A549 (cell line): ENCODE measurements at regions not wholly inside any gene's neighbourhood (a gene's known extent, or its start where the extent isn't known, plus 50 kb on each side); places are given as distances from the start of the nearest gene placed in this dataset.

Experiments
- ATAC-seq, 2 experiments: fragments of 200-7000 bp in 1 of 2; fragments of >200 bp in 1 of 2; cut with Nextera tagmentation in 1 of 2; cut with Tn5 transposase in 1 of 2; 3 replicates each; pipeline versions ENCODE4 v1.8.0 to v1.9.1; 2018 to 2020; ENCODE audit warnings: mild to moderate bottlenecking in 1 of 2, moderate library complexity in 1 of 2
- CTCF ChIA-PET: fragments of 300-600 bp; sonication (Branson Sonifier 250); formaldehyde crosslinking; extraction: SDS; loops from one replicate; lab custom pipeline; 2021; ENCODE audit warnings: antibody characterized with exemption, inconsistent platforms; lab: Yijun Ruan, JAX
- POLR2A ChIA-PET: fragments of 350-600 bp; formaldehyde crosslinking; extraction: SDS; loops from one replicate; lab custom pipeline; 2021; ENCODE audit warnings: antibody characterized with exemption, inconsistent platforms; lab: Yijun Ruan, JAX
- DNase-seq, 2 experiments: peaks; one replicate each; pipeline versions ENCODE4 v3.0.0 to v3.0.0-alpha.2; 2011 to 2016; ENCODE audit warnings: low read depth in 1 of 2, low spot score in 1 of 2
- FAIRE-seq: peaks from 2 replicates; lab custom pipeline; 2011; peaks lifted over from hg19 to GRCh38; lab: Jason Lieb, UNC
- H3K27ac ChIP-seq, 2 experiments: fragments of >200 bp; sonication (Bioruptor Twin); formaldehyde crosslinking; 3 replicates each; pipeline ENCODE4 v1.5.1; 2016 to 2017
- H3K4me1 ChIP-seq: fragments of >200 bp; sonication (Bioruptor Twin); formaldehyde crosslinking; 3 replicates; pipeline ENCODE4 v1.6.1; 2016
- H3K4me2 ChIP-seq: fragments of >200 bp; sonication (Bioruptor Twin); formaldehyde crosslinking; 3 replicates; pipeline ENCODE4 v1.6.1; 2016
- H3K4me3 ChIP-seq: fragments of >200 bp; sonication (Bioruptor Twin); formaldehyde crosslinking; 3 replicates; pipeline ENCODE4 v1.5.1; 2016
- H3K9me3 ChIP-seq: fragments of >200 bp; sonication (Bioruptor Twin); formaldehyde crosslinking; 3 replicates; pipeline ENCODE4 v1.6.1; 2016
- BHLHE40 ChIP-seq: IDR thresholded peaks from 2 replicates; pipeline ENCODE4 v1.6.1; 2012; ENCODE audit warnings: low read depth, low read length, inconsistent platforms
- CBX2 ChIP-seq: fragments of 200-600 bp; sonication (generic); IDR thresholded peaks from 2 replicates; pipeline ENCODE4 v1.6.1; 2016; ENCODE audit warnings: low read depth, mild to moderate bottlenecking, borderline replicate concordance
- CEBPB ChIP-seq, 2 experiments: fragments of >200 bp in 1 of 2; sonication (Bioruptor Twin) in 1 of 2; formaldehyde crosslinking in 1 of 2; IDR thresholded peaks; 2 replicates each; pipeline ENCODE4 v1.6.1; 2012 to 2016
- EP300 ChIP-seq, 2 experiments: fragments of >200 bp; sonication (Bioruptor Twin); formaldehyde crosslinking; IDR thresholded peaks; 2 replicates in 1 of 2; 3 replicates in 1 of 2; pipeline ENCODE4 v1.6.1; 2016 to 2017
- FOSB ChIP-seq: fragments of 250-450 bp; sonication (Bioruptor Pico); IDR thresholded peaks from 2 replicates; pipeline ENCODE4 v1.5.0; 2020; ENCODE audit warnings: mild to moderate bottlenecking, moderate library complexity
- GATA3 ChIP-seq: IDR thresholded peaks from 2 replicates; pipeline ENCODE4 v1.6.1; 2012; ENCODE audit warnings: borderline replicate concordance
- HEYL ChIP-seq: fragments of 250-450 bp; sonication (Bioruptor Pico); IDR thresholded peaks from 2 replicates; pipeline ENCODE4 v1.8.0; 2021; ENCODE audit warnings: mild to moderate bottlenecking, moderate library complexity
- HOXB13 ChIP-seq: fragments of 250-450 bp; sonication (Bioruptor Pico); IDR thresholded peaks from 2 replicates; pipeline ENCODE4 v1.5.0; 2020; ENCODE audit warnings: low read depth, mild to moderate bottlenecking, moderate library complexity
- JUN ChIP-seq, 2 experiments: fragments of >200 bp; sonication (Bioruptor Twin); formaldehyde crosslinking; IDR thresholded peaks; 2 replicates in 1 of 2; 3 replicates in 1 of 2; pipeline ENCODE4 v1.6.1; 2016 to 2017
- JUNB ChIP-seq: fragments of >200 bp; sonication (Bioruptor Twin); formaldehyde crosslinking; IDR thresholded peaks from 2 replicates; pipeline ENCODE4 v1.6.1; 2016
- KDM1A ChIP-seq: fragments of 200-600 bp; sonication (generic); IDR thresholded peaks from 2 replicates; pipeline ENCODE4 v1.6.1; 2016; ENCODE audit warnings: low read depth, mild to moderate bottlenecking
- KDM5A ChIP-seq: fragments of 200-600 bp; sonication (generic); IDR thresholded peaks from 2 replicates; pipeline ENCODE4 v1.6.1; 2016; ENCODE audit warnings: antibody characterized with exemption, mild to moderate bottlenecking
- MAZ ChIP-seq: fragments of 150-350 bp; IDR thresholded peaks from 2 replicates; pipeline ENCODE4 v1.6.1; 2014; ENCODE audit warnings: antibody characterized with exemption, low read depth, low read length, borderline replicate concordance
- NR3C1 ChIP-seq: fragments of >200 bp; sonication (Bioruptor Twin); formaldehyde crosslinking; IDR thresholded peaks from 3 replicates; pipeline ENCODE4 v1.6.1; 2017
- PHF8 ChIP-seq: fragments of 200-600 bp; sonication (generic); IDR thresholded peaks from 2 replicates; pipeline ENCODE4 v1.6.1; 2016; ENCODE audit warnings: low read depth, mild to moderate bottlenecking, antibody characterized with exemption, moderate library complexity, borderline replicate concordance
- POLR2A ChIP-seq: IDR thresholded peaks from 2 replicates; pipeline ENCODE4 v1.6.1; 2012; ENCODE audit warnings: mild to moderate bottlenecking, low read length
- RAD21 ChIP-seq, 2 experiments: fragments of >200 bp in 1 of 2; sonication (Bioruptor Twin) in 1 of 2; formaldehyde crosslinking in 1 of 2; IDR thresholded peaks in 1 of 2; conservative IDR thresholded peaks in 1 of 2; 2 replicates in 1 of 2; 3 replicates in 1 of 2; pipeline ENCODE4 v1.6.1; 2012 to 2018; ENCODE audit warnings: inconsistent platforms in 1 of 2
- RFX5 ChIP-seq: fragments of 450-650 bp; IDR thresholded peaks from 2 replicates; pipeline ENCODE4 v1.7.1; 2014; ENCODE audit warnings: antibody characterized with exemption, mild to moderate bottlenecking, moderate library complexity
- SMC3 ChIP-seq: fragments of >200 bp; sonication (Bioruptor Twin); formaldehyde crosslinking; IDR thresholded peaks from 3 replicates; pipeline ENCODE4 v1.6.1; 2018; ENCODE audit warnings: inconsistent platforms
- SREBF2 ChIP-seq: fragments of 450-650 bp; IDR thresholded peaks from 2 replicates; pipeline ENCODE4 v1.6.1; 2014; ENCODE audit warnings: mild to moderate bottlenecking, moderate library complexity
- TFCP2L1 ChIP-seq: fragments of 250-450 bp; sonication (Bioruptor Pico); IDR thresholded peaks from 2 replicates; pipeline ENCODE4 v1.5.0; 2021; ENCODE audit warnings: mild to moderate bottlenecking
- ZSCAN20 ChIP-seq: fragments of 250-450 bp; sonication (Bioruptor Pico); IDR thresholded peaks from 2 replicates; pipeline ENCODE4 v1.8.0; 2022; ENCODE audit warnings: mild to moderate bottlenecking, moderate library complexity
- WGBS: methylation state at CpG from one replicate; pipeline ENCODE4 v1.1.6; 2017; ENCODE audit errors: missing lambda C conversion rate; 5-methylcytosine and 5-hydroxymethylcytosine counted together
- TF ChIP-seq, protein P1 (sequence below): IDR thresholded peaks from 2 replicates; pipeline ENCODE4 v1.6.1; 2012
- TF ChIP-seq, protein P2 (sequence below): IDR thresholded peaks from 2 replicates; pipeline ENCODE4 v1.6.1; 2012; ENCODE audit warnings: low read depth, borderline replicate concordance
- TF ChIP-seq, protein P3 (sequence below): fragments of >200 bp; sonication (Bioruptor Twin); formaldehyde crosslinking; IDR thresholded peaks from 3 replicates; pipeline ENCODE4 v1.6.1; 2016
- TF ChIP-seq, protein P4 (sequence below): fragments of >200 bp; sonication (Bioruptor Twin); formaldehyde crosslinking; IDR thresholded peaks from 2 replicates; pipeline ENCODE4 v1.6.1; 2016

DNA sequence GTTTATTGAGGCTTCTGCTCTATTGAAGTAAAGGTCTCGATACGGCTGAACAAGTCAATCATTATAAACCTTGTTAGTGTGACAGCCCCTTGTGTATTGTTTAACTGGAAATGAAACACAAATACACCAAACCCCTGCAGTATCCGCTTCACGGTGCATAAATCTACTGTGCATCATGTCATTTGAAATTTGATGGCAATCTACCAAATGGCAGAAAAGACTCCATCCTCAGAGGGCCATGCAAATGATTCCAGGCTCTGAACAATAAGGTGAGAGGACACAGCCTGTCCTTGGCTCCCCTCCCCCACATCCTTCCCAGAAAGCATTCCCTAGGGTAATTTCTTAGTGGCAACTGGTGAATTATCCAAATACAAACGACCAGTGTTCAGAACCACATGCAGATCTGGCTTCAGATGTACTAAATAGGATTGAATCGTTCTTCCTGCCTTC, 80.6 kb downstream of the ADCYAP1 start:
- DNase-seq (no peak), ATAC-seq (no peak)
- CTCF ChIA-PET: no interaction called here

DNA sequence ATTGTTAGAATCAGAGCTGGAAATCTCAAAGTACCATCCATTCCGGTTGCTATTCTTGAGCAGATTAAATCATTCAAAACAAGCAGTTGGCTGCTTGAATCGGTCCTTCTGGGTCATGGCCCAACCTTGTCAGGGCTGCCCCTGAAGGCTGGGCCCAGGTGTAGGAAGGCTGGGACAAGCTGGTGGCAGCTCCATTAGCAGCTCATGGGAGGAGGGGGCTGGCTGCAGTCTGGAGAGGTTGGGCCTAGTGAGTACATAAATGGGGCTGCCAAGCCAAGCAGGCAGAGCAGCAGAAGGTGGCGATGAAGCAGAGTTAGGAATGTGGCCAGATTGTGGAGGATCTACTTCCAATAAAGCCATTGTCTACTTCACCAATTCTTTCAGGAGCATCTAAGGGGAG, 81.4 kb downstream of the ADCYAP1 start:
- FAIRE-seq (no peak), DNase-seq (no peak), ATAC-seq (no peak)
- H3K27ac ChIP-seq: no peak overlapping the region
- CTCF ChIA-PET: no interaction called here
- H3K4me1 ChIP-seq: no peaks in the 10 kb centered on the region
- POLR2A ChIA-PET: no interaction called here
- 50% methylated on average over 3 of the region's 3 CpGs for WGBS
- H3K4me2 ChIP-seq: no peak overlapping the region
- no peaks in the 10 kb centered on the region for H3K9me3 ChIP-seq
- H3K4me3 ChIP-seq: no peak overlapping the region
- TF ChIP-seq JUNB: no peak
- no peak for TF ChIP-seq BHLHE40
- TF ChIP-seq HEYL (CRISPR knock-in tag): no peak
- no peak for TF ChIP-seq GATA3
- no peak for TF ChIP-seq TFCP2L1 (CRISPR knock-in tag)
- no peak for TF ChIP-seq RFX5
- no peak for TF ChIP-seq HOXB13 (CRISPR knock-in tag)
- no peak for TF ChIP-seq NR3C1
- no peak for TF ChIP-seq KDM5A
- no peak for TF ChIP-seq KDM1A
- no peak for TF ChIP-seq EP300 (IDR thresholded peaks at IDR 0.05)
- no peak for TF ChIP-seq CEBPB (IDR thresholded peaks at IDR 0.05)
- no peak for TF ChIP-seq RAD21 (conservative IDR thresholded peaks at IDR 0.05 in 1 of 2, IDR thresholded peaks at IDR 0.05 in 1 of 2)
- TF ChIP-seq, protein P1, sequence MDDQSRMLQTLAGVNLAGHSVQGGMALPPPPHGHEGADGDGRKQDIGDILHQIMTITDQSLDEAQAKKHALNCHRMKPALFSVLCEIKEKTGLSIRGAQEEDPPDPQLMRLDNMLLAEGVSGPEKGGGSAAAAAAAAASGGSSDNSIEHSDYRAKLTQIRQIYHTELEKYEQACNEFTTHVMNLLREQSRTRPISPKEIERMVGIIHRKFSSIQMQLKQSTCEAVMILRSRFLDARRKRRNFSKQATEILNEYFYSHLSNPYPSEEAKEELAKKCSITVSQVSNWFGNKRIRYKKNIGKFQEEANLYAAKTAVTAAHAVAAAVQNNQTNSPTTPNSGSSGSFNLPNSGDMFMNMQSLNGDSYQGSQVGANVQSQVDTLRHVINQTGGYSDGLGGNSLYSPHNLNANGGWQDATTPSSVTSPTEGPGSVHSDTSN: no peak
- no peak for TF ChIP-seq SMC3
- no peak for TF ChIP-seq CBX2
- TF ChIP-seq, protein P2, sequence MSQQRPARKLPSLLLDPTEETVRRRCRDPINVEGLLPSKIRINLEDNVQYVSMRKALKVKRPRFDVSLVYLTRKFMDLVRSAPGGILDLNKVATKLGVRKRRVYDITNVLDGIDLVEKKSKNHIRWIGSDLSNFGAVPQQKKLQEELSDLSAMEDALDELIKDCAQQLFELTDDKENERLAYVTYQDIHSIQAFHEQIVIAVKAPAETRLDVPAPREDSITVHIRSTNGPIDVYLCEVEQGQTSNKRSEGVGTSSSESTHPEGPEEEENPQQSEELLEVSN: no peak
- TF ChIP-seq, all 56 proteins: peak for 0

More for the DNA sequence above, 80.6 kb downstream of the ADCYAP1 start:
- 22% methylated on average over 6 of the region's 6 CpGs for WGBS
- FAIRE-seq: no peak
- Histone ChIP-seq H3K4me1 (no peaks in the 10 kb centered on the region), H3K4me2 (no peak overlapping the region), H3K27ac (no peak overlapping the region)
- TF ChIP-seq POLR2A (no peak), MAZ (no peak), FOSB (CRISPR knock-in tag) (no peak), ZSCAN20 (no peak), SMC3 (no peak), CBX2 (no peak), EP300 (IDR thresholded peaks at IDR 0.05) (no peak)
- TF ChIP-seq, protein P3, sequence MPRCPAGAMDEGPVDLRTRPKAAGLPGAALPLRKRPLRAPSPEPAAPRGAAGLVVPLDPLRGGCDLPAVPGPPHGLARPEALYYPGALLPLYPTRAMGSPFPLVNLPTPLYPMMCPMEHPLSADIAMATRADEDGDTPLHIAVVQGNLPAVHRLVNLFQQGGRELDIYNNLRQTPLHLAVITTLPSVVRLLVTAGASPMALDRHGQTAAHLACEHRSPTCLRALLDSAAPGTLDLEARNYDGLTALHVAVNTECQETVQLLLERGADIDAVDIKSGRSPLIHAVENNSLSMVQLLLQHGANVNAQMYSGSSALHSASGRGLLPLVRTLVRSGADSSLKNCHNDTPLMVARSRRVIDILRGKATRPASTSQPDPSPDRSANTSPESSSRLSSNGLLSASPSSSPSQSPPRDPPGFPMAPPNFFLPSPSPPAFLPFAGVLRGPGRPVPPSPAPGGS: no peak
- TF ChIP-seq, all 56 proteins: peak for 0
- no peak overlapping the region for H3K4me3 ChIP-seq
- no peaks in the 10 kb centered on the region for H3K9me3 ChIP-seq
- POLR2A ChIA-PET: no interaction called here

DNA sequence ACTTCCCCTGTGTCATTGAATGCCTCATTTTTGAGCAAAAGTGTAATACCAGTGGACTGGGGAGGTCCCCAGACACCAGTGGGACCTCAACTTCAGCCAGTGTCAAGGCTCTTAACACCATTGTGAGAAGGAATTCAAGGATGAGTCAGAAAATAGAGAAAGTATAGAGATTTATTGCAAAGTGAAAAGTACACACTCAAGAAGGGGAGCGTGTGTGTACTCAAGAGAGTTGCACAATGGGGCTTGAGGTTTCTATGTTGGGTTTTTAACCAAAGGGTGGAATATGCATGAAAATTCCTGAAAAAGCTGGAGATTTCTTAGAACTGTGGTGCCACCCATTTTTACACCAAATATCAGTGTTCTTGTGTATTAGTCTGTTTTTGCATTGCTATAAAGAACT, 81.9 kb downstream of the ADCYAP1 start:
- DNase-seq (no peak), ATAC-seq (no peak)

More for the DNA sequence above, 81.9 kb downstream of the ADCYAP1 start:
- no peak overlapping the region for H3K4me2 ChIP-seq
- no peaks in the 10 kb centered on the region for H3K4me1 ChIP-seq
- H3K4me3 ChIP-seq: no peak overlapping the region
- TF ChIP-seq, protein P2: no peak
- TF ChIP-seq PHF8 (no peak), EP300 (IDR thresholded peaks at IDR 0.05) (no peak), JUN (IDR thresholded peaks at IDR 0.05) (no peak), HEYL (CRISPR knock-in tag) (no peak), GATA3 (no peak), SREBF2 (no peak), FOSB (CRISPR knock-in tag) (no peak), MAZ (no peak)
- TF ChIP-seq, protein P4, sequence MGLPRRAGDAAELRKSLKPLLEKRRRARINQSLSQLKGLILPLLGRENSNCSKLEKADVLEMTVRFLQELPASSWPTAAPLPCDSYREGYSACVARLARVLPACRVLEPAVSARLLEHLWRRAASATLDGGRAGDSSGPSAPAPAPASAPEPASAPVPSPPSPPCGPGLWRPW: no peak
- TF ChIP-seq, all 56 proteins: peak for 0
- ChIA-PET CTCF (interaction anchor here (1.1 kb wide), 1 partner anchor 11 kb away, joined by 4 read pairs; no protein-coding TSS in a partner anchor), POLR2A (no interaction called here)
- Histone ChIP-seq H3K27ac (no peak overlapping the region), H3K9me3 (no peaks in the 10 kb centered on the region)
- WGBS: 73% methylated on average over 1 of the region's 1 CpG
- no peak for FAIRE-seq
